ENCODE measurements at regions not wholly inside any gene's neighbourhood (a gene's known extent, or its start where the extent isn't known, plus 50 kb on each side); places are given as distances from the start of the nearest gene placed in this dataset.

GRCh38 chr15:88389120-88389519 is 78.1 kb downstream of the MRPL46 start:
- Mint-ChIP-seq H3K36me3 (ENCODE audit: low read depth) (no peaks in the 10 kb centered on the region), H3K4me1 (ENCODE audit: low read depth) (peaks cover 28% of the 10 kb centered on the region), H3K27ac (no peak overlapping the region), H3K4me3 (no peak overlapping the region), H3K27me3 (ENCODE audit: insufficient read depth) (no peaks in the 10 kb centered on the region; the same call in none of the 2 replicates), H3K9me3 (no peaks in the 10 kb centered on the region)
- TF ChIP-seq CTCF (IDR thresholded peaks at IDR 0.05): no peak
- no peak for DNase-seq

- Mint-ChIP-seq H3K4me1 (ENCODE audit: low read depth) (peaks cover 23% of the 10 kb centered on the region), H3K27ac (no peak overlapping the region), H3K9me3 (no peaks in the 10 kb centered on the region), H3K36me3 (ENCODE audit: low read depth) (no peaks in the 10 kb centered on the region), H3K27me3 (ENCODE audit: insufficient read depth) (no peaks in the 10 kb centered on the region; the same call in none of the 2 replicates), H3K4me3 (no peak overlapping the region)
- TF ChIP-seq CTCF (IDR thresholded peaks at IDR 0.05): no peak
- no peak for DNase-seq
Measured at GRCh38 chr15:88388686-88389085, 78.5 kb downstream of the MRPL46 start.

- DNase-seq: peak; percentile 60
- H3K9me3 Mint-ChIP-seq: no peaks in the 10 kb centered on the region
- no peaks in the 10 kb centered on the region for H3K36me3 Mint-ChIP-seq (ENCODE audit: low read depth)
- H3K4me1 Mint-ChIP-seq (ENCODE audit: low read depth): peaks cover 11% of the 10 kb centered on the region
- peak overlapping the region; percentile 27; the same call in 1 of the 2 replicates for H3K27ac Mint-ChIP-seq
- H3K27me3 Mint-ChIP-seq (ENCODE audit: insufficient read depth): no peaks in the 10 kb centered on the region; the same call in none of the 2 replicates
- TF ChIP-seq CTCF (IDR thresholded peaks at IDR 0.05): no peak
- H3K4me3 Mint-ChIP-seq: no peak overlapping the region
Measured at GRCh38 chr15:88385078-88385700, 82.0 kb downstream of the MRPL46 start.

GRCh38 chr15:88383354-88383753 is 83.8 kb downstream of the MRPL46 start:
- Mint-ChIP-seq H3K4me1 (ENCODE audit: low read depth) (peaks cover 13% of the 10 kb centered on the region), H3K27me3 (ENCODE audit: insufficient read depth) (no peaks in the 10 kb centered on the region; the same call in 1 of the 2 replicates)

GRCh38 chr15:88382482-88382983 is 84.7 kb downstream of the MRPL46 start:
- no peak for TF ChIP-seq CTCF (IDR thresholded peaks at IDR 0.05)
- H3K27ac Mint-ChIP-seq: no peak overlapping the region
- no peaks in the 10 kb centered on the region; the same call in 1 of the 2 replicates for H3K9me3 Mint-ChIP-seq
- H3K4me1 Mint-ChIP-seq (ENCODE audit: low read depth): peaks cover 21% of the 10 kb centered on the region
- no peak overlapping the region for H3K4me3 Mint-ChIP-seq
- no peaks in the 10 kb centered on the region; the same call in 1 of the 2 replicates for H3K27me3 Mint-ChIP-seq (ENCODE audit: insufficient read depth)
- no peak for DNase-seq
- no peaks in the 10 kb centered on the region for H3K36me3 Mint-ChIP-seq (ENCODE audit: low read depth)

More at GRCh38 chr15:88383354-88383753, 83.8 kb downstream of the MRPL46 start:
- Mint-ChIP-seq H3K36me3 (ENCODE audit: low read depth) (no peaks in the 10 kb centered on the region), H3K4me3 (no peak overlapping the region), H3K9me3 (no peaks in the 10 kb centered on the region), H3K27ac (no peak overlapping the region)
- DNase-seq: no peak
- no peak for TF ChIP-seq CTCF (IDR thresholded peaks at IDR 0.05)

Measured in HFFc6 (cell line).